ENCODE measurements at regions not wholly inside any gene's neighbourhood (a gene's known extent, or its start where the extent isn't known, plus 50 kb on each side); places are given as distances from the start of the nearest gene placed in this dataset.
"Not testable (repeated sequence)": the region's sequence is repeated elsewhere in the genome, so short reads cannot be mapped to it uniquely, and the experiment has no call there.

- 64% methylated on average over 1 of the region's 2 CpGs for WGBS (ENCODE audit: insufficient coverage)
- Histone ChIP-seq H3K36me3 (ENCODE audit: control insufficient read depth, insufficient read depth, low read length) (no peaks in the 10 kb centered on the region), H3K27ac (ENCODE audit: low read length) (no peak overlapping the region), H3K4me1 (ENCODE audit: control insufficient read depth, insufficient read depth, low read length) (no peaks in the 10 kb centered on the region), H3K4me3 (ENCODE audit: low read length) (no peak overlapping the region), H3K27me3 (ENCODE audit: control insufficient read depth, insufficient read depth, low read length) (no peaks in the 10 kb centered on the region), H3K9me3 (replicated peaks; ENCODE audit: control insufficient read depth, low read depth, low read length) (no peaks in the 10 kb centered on the region)
- DNase-seq: no peak
Observed at GRCh38 chr1:187755536-187755935, 926.8 kb downstream of the PLA2G4A start.

GRCh38 chr1:187756684-187757083 is 927.9 kb downstream of the PLA2G4A start:
- H3K4me3 ChIP-seq (ENCODE audit: low read length); H3K27ac ChIP-seq (ENCODE audit: low read length); H3K27me3 ChIP-seq (ENCODE audit: control insufficient read depth, insufficient read depth, low read length); DNase-seq; H3K4me1 ChIP-seq (ENCODE audit: control insufficient read depth, insufficient read depth, low read length); H3K9me3 ChIP-seq (replicated peaks; ENCODE audit: control insufficient read depth, low read depth, low read length); H3K36me3 ChIP-seq (ENCODE audit: control insufficient read depth, insufficient read depth, low read length): not testable (repeated sequence)
- no CpG with 5 or more reads among the region's 1 CpG for WGBS (ENCODE audit: insufficient coverage)

GRCh38 chr1:187759825-187760333 is 931.1 kb downstream of the PLA2G4A start:
- Histone ChIP-seq H3K27ac (ENCODE audit: low read length) (no peak overlapping the region), H3K4me3 (ENCODE audit: low read length) (no peak overlapping the region), H3K9me3 (replicated peaks; ENCODE audit: control insufficient read depth, low read depth, low read length) (peaks cover 4% of the 10 kb centered on the region), H3K27me3 (ENCODE audit: control insufficient read depth, insufficient read depth, low read length) (no peaks in the 10 kb centered on the region), H3K4me1 (ENCODE audit: control insufficient read depth, insufficient read depth, low read length) (no peaks in the 10 kb centered on the region), H3K36me3 (ENCODE audit: control insufficient read depth, insufficient read depth, low read length) (no peaks in the 10 kb centered on the region)
- no peak for DNase-seq

GRCh38 chr1:187762118-187762517 is 933.4 kb downstream of the PLA2G4A start:
- Histone ChIP-seq H3K36me3 (ENCODE audit: control insufficient read depth, insufficient read depth, low read length) (no peaks in the 10 kb centered on the region), H3K27ac (ENCODE audit: low read length) (no peak overlapping the region), H3K27me3 (ENCODE audit: control insufficient read depth, insufficient read depth, low read length) (no peaks in the 10 kb centered on the region), H3K9me3 (replicated peaks; ENCODE audit: control insufficient read depth, low read depth, low read length) (peaks cover 4% of the 10 kb centered on the region), H3K4me1 (ENCODE audit: control insufficient read depth, insufficient read depth, low read length) (no peaks in the 10 kb centered on the region), H3K4me3 (ENCODE audit: low read length) (no peak overlapping the region)
- 0% methylated on average over 1 of the region's 5 CpGs for WGBS (ENCODE audit: insufficient coverage)
- DNase-seq: no peak

- Histone ChIP-seq H3K4me1 (ENCODE audit: control insufficient read depth, insufficient read depth, low read length) (no peaks in the 10 kb centered on the region), H3K36me3 (ENCODE audit: control insufficient read depth, insufficient read depth, low read length) (no peaks in the 10 kb centered on the region), H3K27me3 (ENCODE audit: control insufficient read depth, insufficient read depth, low read length) (no peaks in the 10 kb centered on the region), H3K4me3 (ENCODE audit: low read length) (no peak overlapping the region), H3K9me3 (replicated peaks; ENCODE audit: control insufficient read depth, low read depth, low read length) (peaks cover 4% of the 10 kb centered on the region), H3K27ac (ENCODE audit: low read length) (no peak overlapping the region)
- no peak for DNase-seq
Observed at GRCh38 chr1:187763465-187763864, 934.7 kb downstream of the PLA2G4A start.

GRCh38 chr1:187763976-187764375 is 935.2 kb downstream of the PLA2G4A start:
- H3K27me3 ChIP-seq (ENCODE audit: control insufficient read depth, insufficient read depth, low read length): no peaks in the 10 kb centered on the region
- DNase-seq: no peak
- no peak overlapping the region for H3K27ac ChIP-seq (ENCODE audit: low read length)
- H3K36me3 ChIP-seq (ENCODE audit: control insufficient read depth, insufficient read depth, low read length): no peaks in the 10 kb centered on the region
- H3K9me3 ChIP-seq (replicated peaks; ENCODE audit: control insufficient read depth, low read depth, low read length): peaks cover 4% of the 10 kb centered on the region
- WGBS (ENCODE audit: insufficient coverage): 67% methylated on average over 4 of the region's 4 CpGs
- H3K4me3 ChIP-seq (ENCODE audit: low read length): no peak overlapping the region
- no peaks in the 10 kb centered on the region for H3K4me1 ChIP-seq (ENCODE audit: control insufficient read depth, insufficient read depth, low read length)

GRCh38 chr1:187771396-187771795 is 942.6 kb downstream of the PLA2G4A start:
- H3K4me1 ChIP-seq (ENCODE audit: control insufficient read depth, insufficient read depth, low read length): no peaks in the 10 kb centered on the region
- no peaks in the 10 kb centered on the region for H3K9me3 ChIP-seq (replicated peaks; ENCODE audit: control insufficient read depth, low read depth, low read length)
- H3K4me3 ChIP-seq (ENCODE audit: low read length): no peak overlapping the region
- H3K36me3 ChIP-seq (ENCODE audit: control insufficient read depth, insufficient read depth, low read length): no peaks in the 10 kb centered on the region
- no CpG with 5 or more reads among the region's 2 CpGs for whole genome bisulfite sequencing (ENCODE audit: insufficient coverage)
- H3K27ac ChIP-seq (ENCODE audit: low read length): no peak overlapping the region
- H3K27me3 ChIP-seq (ENCODE audit: control insufficient read depth, insufficient read depth, low read length): no peaks in the 10 kb centered on the region
- no peak for DNase-seq

- Histone ChIP-seq H3K36me3 (ENCODE audit: control insufficient read depth, insufficient read depth, low read length) (no peaks in the 10 kb centered on the region), H3K9me3 (replicated peaks; ENCODE audit: control insufficient read depth, low read depth, low read length) (no peaks in the 10 kb centered on the region), H3K4me3 (ENCODE audit: low read length) (no peak overlapping the region), H3K27me3 (ENCODE audit: control insufficient read depth, insufficient read depth, low read length) (no peaks in the 10 kb centered on the region), H3K4me1 (ENCODE audit: control insufficient read depth, insufficient read depth, low read length) (no peaks in the 10 kb centered on the region), H3K27ac (ENCODE audit: low read length) (no peak overlapping the region)
- DNase-seq: no peak
- 100% methylated on average over 4 of the region's 5 CpGs for WGBS (ENCODE audit: insufficient coverage)
Observed at GRCh38 chr1:187773168-187773567, 944.4 kb downstream of the PLA2G4A start.

GRCh38 chr1:187787736-187788135 is 959.0 kb downstream of the PLA2G4A start:
- no peak for DNase-seq
- no peaks in the 10 kb centered on the region for H3K27me3 ChIP-seq (ENCODE audit: control insufficient read depth, insufficient read depth, low read length)
- 17% methylated on average over 2 of the region's 3 CpGs for WGBS (ENCODE audit: insufficient coverage)
- no peaks in the 10 kb centered on the region for H3K4me1 ChIP-seq (ENCODE audit: control insufficient read depth, insufficient read depth, low read length)
- no peaks in the 10 kb centered on the region for H3K36me3 ChIP-seq (ENCODE audit: control insufficient read depth, insufficient read depth, low read length)
- no peak overlapping the region for H3K27ac ChIP-seq (ENCODE audit: low read length)
- H3K4me3 ChIP-seq (ENCODE audit: low read length): no peak overlapping the region
- H3K9me3 ChIP-seq (replicated peaks; ENCODE audit: control insufficient read depth, low read depth, low read length): no peaks in the 10 kb centered on the region

GRCh38 chr1:187788718-187789117 is 960.0 kb downstream of the PLA2G4A start:
- WGBS (ENCODE audit: insufficient coverage): 79% methylated on average over 2 of the region's 2 CpGs
- H3K4me3 ChIP-seq (ENCODE audit: low read length): no peak overlapping the region
- no peaks in the 10 kb centered on the region for H3K4me1 ChIP-seq (ENCODE audit: control insufficient read depth, insufficient read depth, low read length)
- no peaks in the 10 kb centered on the region for H3K9me3 ChIP-seq (replicated peaks; ENCODE audit: control insufficient read depth, low read depth, low read length)
- H3K27ac ChIP-seq (ENCODE audit: low read length): no peak overlapping the region
- H3K27me3 ChIP-seq (ENCODE audit: control insufficient read depth, insufficient read depth, low read length): no peaks in the 10 kb centered on the region
- DNase-seq: no peak
- no peaks in the 10 kb centered on the region for H3K36me3 ChIP-seq (ENCODE audit: control insufficient read depth, insufficient read depth, low read length)

GRCh38 chr1:187790724-187791123 is 962.0 kb downstream of the PLA2G4A start:
- Histone ChIP-seq H3K36me3 (ENCODE audit: control insufficient read depth, insufficient read depth, low read length) (no peaks in the 10 kb centered on the region), H3K27ac (ENCODE audit: low read length) (no peak overlapping the region), H3K4me1 (ENCODE audit: control insufficient read depth, insufficient read depth, low read length) (no peaks in the 10 kb centered on the region), H3K4me3 (ENCODE audit: low read length) (no peak overlapping the region), H3K9me3 (replicated peaks; ENCODE audit: control insufficient read depth, low read depth, low read length) (no peaks in the 10 kb centered on the region), H3K27me3 (ENCODE audit: control insufficient read depth, insufficient read depth, low read length) (no peaks in the 10 kb centered on the region)
- no CpG with 5 or more reads among the region's 1 CpG for WGBS (ENCODE audit: insufficient coverage)
- no peak for DNase-seq

Measured in muscle of leg (tissue), 3 donors.